CD4-positive, alpha-beta T cell (primary cell): ENCODE measurements at regions not wholly inside any gene's neighbourhood (a gene's known extent, or its start where the extent isn't known, plus 50 kb on each side); places are given as distances from the start of the nearest gene placed in this dataset.

Source experiments
- ATAC-seq: fragments of 200-7000 bp; cut with Tn5 transposase; one replicate; pipeline ENCODE4 v1.10.0; 2022; ENCODE audit warnings: mild to moderate bottlenecking; ENCODE audit not compliant: poor library complexity
- CTCF ChIA-PET: fragments of 350-600 bp; sonication (Branson Sonifier 250); formaldehyde crosslinking; loops from one replicate; lab custom pipeline; 2021; ENCODE audit warnings: antibody characterized with exemption, inconsistent platforms; lab: Charles Lee
- POLR2A ChIA-PET: fragments of 350-600 bp; sonication (Branson Sonifier 250); formaldehyde crosslinking; loops from one replicate; lab custom pipeline; 2021; ENCODE audit warnings: antibody characterized with exemption, inconsistent platforms; lab: Charles Lee
- DNase-seq, 14 experiments: peaks; one replicate each; pipeline ENCODE4 v3.0.0-alpha.2; 2013 to 2020; ENCODE audit warnings: mixed read lengths in 2 of 14
- H3K27ac ChIP-seq, 2 donors: one replicate each; pipeline versions ENCODE4 v1.5.1 to v1.7.0; 2013; ENCODE audit warnings: low read length in 2 of 2, low read depth in 1 of 2, mild to moderate bottlenecking in 1 of 2
- H3K27me3 ChIP-seq, 2 experiments: 1 replicate in 1 of 2; 2 replicates in 1 of 2; pipeline versions ENCODE4 v1.6.1 to v1.7.0; 2013; ENCODE audit warnings: low read length in 2 of 2, control low read depth in 1 of 2, mild to moderate bottlenecking in 1 of 2, moderate library complexity in 1 of 2; ENCODE audit not compliant: insufficient read depth in 2 of 2, control insufficient read depth in 1 of 2
- H3K36me3 ChIP-seq: one replicate; pipeline ENCODE4 v1.6.1; 2013; ENCODE audit warnings: low read length, control low read depth; ENCODE audit not compliant: insufficient read depth
- H3K4me1 ChIP-seq: one replicate; pipeline ENCODE4 v1.6.1; 2013; ENCODE audit warnings: low read length, control low read depth; ENCODE audit not compliant: insufficient read depth
- H3K4me3 ChIP-seq: one replicate; pipeline ENCODE4 v1.5.1; 2013; ENCODE audit warnings: mild to moderate bottlenecking, low read length, moderate library complexity
- H3K9me3 ChIP-seq, 2 experiments: 1 replicate in 1 of 2; 2 replicates in 1 of 2; pipeline versions ENCODE4 v1.6.1 to v1.7.0; 2013; ENCODE audit warnings: low read length in 2 of 2, mild to moderate bottlenecking in 2 of 2, control low read depth in 1 of 2, moderate library complexity in 1 of 2; ENCODE audit not compliant: control insufficient read depth in 1 of 2, insufficient read depth in 1 of 2
- H3K27ac Mint-ChIP-seq: one replicate; pipeline ENCODE4 v1.8.0; 2020; ENCODE audit warnings: mixed read lengths
- H3K27me3 Mint-ChIP-seq: one replicate; pipeline ENCODE4 v1.8.0; 2021; ENCODE audit warnings: mixed read lengths
- H3K36me3 Mint-ChIP-seq: one replicate; pipeline ENCODE4 v1.8.0; 2021; ENCODE audit warnings: low read depth, mixed read lengths
- H3K4me1 Mint-ChIP-seq: one replicate; pipeline ENCODE4 v1.8.0; 2021; ENCODE audit warnings: low read depth, mixed read lengths
- H3K4me3 Mint-ChIP-seq: one replicate; pipeline ENCODE4 v1.8.0; 2020; ENCODE audit warnings: mild to moderate bottlenecking, mixed read lengths
- H3K9me3 Mint-ChIP-seq: one replicate; pipeline ENCODE4 v1.8.0; 2020; ENCODE audit warnings: mixed read lengths
- intact Hi-C, 2 experiments: fragments of 100-400 bp; cut with DNase I in 1 of 2; cut with micrococcal nuclease in 1 of 2; formaldehyde crosslinking; loops; one replicate each; pipeline versions ENCODE4 v1.15.1 to v1.9.0; 2023 to 2025; cut with DNase I, micrococcal nuclease
- TF ChIP-seq, protein P1 (sequence below): fragments of 200-600 bp; IDR thresholded peaks from one replicate; pipeline ENCODE4 v1.8.0; 2022; ENCODE audit warnings: antibody characterized with exemption, mild to moderate bottlenecking

- CTCF ChIA-PET, result no interaction called here
- no peak overlapping the region for H3K27ac Mint-ChIP-seq
- no peak for DNase-seq
- no peaks in the 10 kb centered on the region for H3K27me3 ChIP-seq
- H3K27ac ChIP-seq, result no peak overlapping the region
- H3K9me3 Mint-ChIP-seq, result no peaks in the 10 kb centered on the region
- no peaks in the 10 kb centered on the region for H3K4me1 Mint-ChIP-seq
- H3K4me3 Mint-ChIP-seq, result no peak overlapping the region
- H3K36me3 Mint-ChIP-seq, result no peaks in the 10 kb centered on the region
- H3K27me3 Mint-ChIP-seq, result peaks cover 4% of the 10 kb centered on the region
- intact Hi-C loops, result no loop called here
- no peaks in the 10 kb centered on the region for H3K9me3 ChIP-seq
- no peak overlapping the region for H3K4me3 ChIP-seq
- POLR2A ChIA-PET, result no interaction called here
- TF ChIP-seq, protein P1, sequence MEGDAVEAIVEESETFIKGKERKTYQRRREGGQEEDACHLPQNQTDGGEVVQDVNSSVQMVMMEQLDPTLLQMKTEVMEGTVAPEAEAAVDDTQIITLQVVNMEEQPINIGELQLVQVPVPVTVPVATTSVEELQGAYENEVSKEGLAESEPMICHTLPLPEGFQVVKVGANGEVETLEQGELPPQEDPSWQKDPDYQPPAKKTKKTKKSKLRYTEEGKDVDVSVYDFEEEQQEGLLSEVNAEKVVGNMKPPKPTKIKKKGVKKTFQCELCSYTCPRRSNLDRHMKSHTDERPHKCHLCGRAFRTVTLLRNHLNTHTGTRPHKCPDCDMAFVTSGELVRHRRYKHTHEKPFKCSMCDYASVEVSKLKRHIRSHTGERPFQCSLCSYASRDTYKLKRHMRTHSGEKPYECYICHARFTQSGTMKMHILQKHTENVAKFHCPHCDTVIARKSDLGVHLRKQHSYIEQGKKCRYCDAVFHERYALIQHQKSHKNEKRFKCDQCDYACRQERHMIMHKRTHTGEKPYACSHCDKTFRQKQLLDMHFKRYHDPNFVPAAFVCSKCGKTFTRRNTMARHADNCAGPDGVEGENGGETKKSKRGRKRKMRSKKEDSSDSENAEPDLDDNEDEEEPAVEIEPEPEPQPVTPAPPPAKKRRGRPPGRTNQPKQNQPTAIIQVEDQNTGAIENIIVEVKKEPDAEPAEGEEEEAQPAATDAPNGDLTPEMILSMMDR, result no peak
- ATAC-seq, result no peak
- no peaks in the 10 kb centered on the region for H3K36me3 ChIP-seq
- no peaks in the 10 kb centered on the region for H3K4me1 ChIP-seq
Observed at GRCh38 chr4:127518046-127518445, 114.7 kb upstream of the INTU start.

DNA sequence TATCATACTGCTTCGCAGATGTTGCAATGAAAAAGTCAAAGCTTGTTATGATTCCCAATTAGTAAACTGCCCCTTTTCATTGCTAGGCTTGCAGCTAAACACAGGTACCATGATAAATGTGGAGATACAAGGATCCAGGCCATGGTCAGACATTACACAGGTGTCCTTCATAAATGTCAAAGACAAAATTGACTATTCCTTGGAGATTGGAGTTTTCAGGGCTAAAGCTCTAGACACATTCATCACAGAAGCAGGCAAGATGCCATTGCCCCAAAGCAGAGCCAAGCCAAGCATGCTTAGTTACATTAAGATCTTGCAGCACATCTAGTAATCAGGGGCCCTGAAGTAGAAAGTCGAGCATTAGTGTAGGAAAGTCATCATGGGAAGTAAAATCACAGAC is 111.3 kb upstream of the INTU start:
- Histone ChIP-seq H3K27ac (no peak overlapping the region), H3K4me3 (no peak overlapping the region), H3K4me1 (no peaks in the 10 kb centered on the region), H3K9me3 (no peaks in the 10 kb centered on the region), H3K36me3 (no peaks in the 10 kb centered on the region), H3K27me3 (no peaks in the 10 kb centered on the region)
- H3K36me3 Mint-ChIP-seq, result no peaks in the 10 kb centered on the region
- no peaks in the 10 kb centered on the region for H3K9me3 Mint-ChIP-seq
- peaks cover 4% of the 10 kb centered on the region for H3K27me3 Mint-ChIP-seq
- POLR2A ChIA-PET, result no interaction called here
- H3K27ac Mint-ChIP-seq, result no peak overlapping the region
- no peak overlapping the region for H3K4me3 Mint-ChIP-seq
- DNase-seq (no peak), ATAC-seq (no peak)
- CTCF ChIA-PET, result no interaction called here
- no peaks in the 10 kb centered on the region for H3K4me1 Mint-ChIP-seq
- intact Hi-C loops, result no loop called here
- TF ChIP-seq, protein P1, result no peak

- no peak overlapping the region for H3K27ac ChIP-seq
- ChIA-PET POLR2A (no interaction called here), CTCF (no interaction called here)
- intact Hi-C loops, result no loop called here
- Mint-ChIP-seq H3K4me1 (no peaks in the 10 kb centered on the region), H3K4me3 (no peak overlapping the region), H3K27me3 (peaks cover 7% of the 10 kb centered on the region), H3K36me3 (no peaks in the 10 kb centered on the region), H3K9me3 (no peaks in the 10 kb centered on the region), H3K27ac (no peak overlapping the region)
- H3K4me3 ChIP-seq, result no peak overlapping the region
- ATAC-seq (no peak), DNase-seq (no peak)
- no peaks in the 10 kb centered on the region for H3K27me3 ChIP-seq
- H3K9me3 ChIP-seq, result no peaks in the 10 kb centered on the region
- TF ChIP-seq, protein P1, result no peak
- H3K4me1 ChIP-seq, result no peaks in the 10 kb centered on the region
- H3K36me3 ChIP-seq, result no peaks in the 10 kb centered on the region
Observed at GRCh38 chr4:127523369-127523768, 109.4 kb upstream of the INTU start.
